ENCODE measurements at regions not wholly inside any gene's neighbourhood (a gene's known extent, or its start where the extent isn't known, plus 50 kb on each side); places are given as distances from the start of the nearest gene placed in this dataset.
"Not testable (repeated sequence)": the region's sequence is repeated elsewhere in the genome, so short reads cannot be mapped to it uniquely, and the experiment has no call there.

- no peak for DNase-seq (ENCODE audit: low spot score)
Measured at GRCh38 chr21:15279482-15279881, 214.7 kb upstream of the NRIP1 start.

GRCh38 chr21:15281714-15282113 is 216.9 kb upstream of the NRIP1 start:
- DNase-seq (ENCODE audit: low spot score) = no peak

- DNase-seq (ENCODE audit: low spot score) = no peak
Measured at GRCh38 chr21:15282665-15283064, 217.9 kb upstream of the NRIP1 start.

DNA sequence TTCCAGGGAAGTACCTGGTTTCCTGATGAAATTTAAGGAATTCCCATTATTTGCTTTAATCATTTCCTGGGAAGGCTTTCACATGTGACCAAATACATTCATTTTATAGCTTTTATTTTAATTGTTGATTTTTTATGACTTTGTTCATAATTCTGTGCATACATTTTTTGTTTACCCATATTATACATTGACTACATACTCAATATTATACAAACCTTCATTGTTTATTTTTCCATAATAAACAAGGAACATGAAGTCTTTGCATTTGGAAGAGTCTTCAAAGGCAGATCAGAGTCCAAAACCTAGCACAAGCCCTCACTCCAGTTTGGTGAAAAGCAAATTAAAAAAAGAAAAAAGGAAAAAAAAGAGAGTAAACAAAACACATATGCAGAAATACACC is 218.3 kb upstream of the NRIP1 start:
- no peak for DNase-seq (ENCODE audit: low spot score)

- no peak for DNase-seq (ENCODE audit: low spot score)
Measured at GRCh38 chr21:15283789-15284188, 219.0 kb upstream of the NRIP1 start.

DNA sequence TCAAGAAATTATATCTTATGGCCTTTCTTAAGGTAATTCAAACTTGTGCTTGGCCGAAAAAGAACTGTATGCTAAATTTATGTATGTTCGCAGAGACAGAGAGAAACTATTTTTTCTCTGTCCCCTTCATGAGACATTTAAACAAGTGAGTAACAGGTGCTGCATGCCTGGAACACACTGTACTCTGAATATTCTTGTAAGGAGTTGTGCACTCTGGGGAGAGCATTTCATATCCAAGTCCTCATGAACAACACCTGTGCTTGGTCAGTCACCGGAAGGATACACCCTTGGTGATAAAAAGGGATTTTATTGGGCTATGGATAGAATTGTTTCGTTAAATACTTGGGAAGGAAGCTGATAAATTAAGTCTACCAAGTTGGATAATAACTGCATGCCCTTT is 220.8 kb upstream of the NRIP1 start:
- DNase-seq (ENCODE audit: low spot score) = no peak

GRCh38 chr21:15289246-15289645 is 224.4 kb upstream of the NRIP1 start:
- DNase-seq (ENCODE audit: low spot score) = no peak

DNA sequence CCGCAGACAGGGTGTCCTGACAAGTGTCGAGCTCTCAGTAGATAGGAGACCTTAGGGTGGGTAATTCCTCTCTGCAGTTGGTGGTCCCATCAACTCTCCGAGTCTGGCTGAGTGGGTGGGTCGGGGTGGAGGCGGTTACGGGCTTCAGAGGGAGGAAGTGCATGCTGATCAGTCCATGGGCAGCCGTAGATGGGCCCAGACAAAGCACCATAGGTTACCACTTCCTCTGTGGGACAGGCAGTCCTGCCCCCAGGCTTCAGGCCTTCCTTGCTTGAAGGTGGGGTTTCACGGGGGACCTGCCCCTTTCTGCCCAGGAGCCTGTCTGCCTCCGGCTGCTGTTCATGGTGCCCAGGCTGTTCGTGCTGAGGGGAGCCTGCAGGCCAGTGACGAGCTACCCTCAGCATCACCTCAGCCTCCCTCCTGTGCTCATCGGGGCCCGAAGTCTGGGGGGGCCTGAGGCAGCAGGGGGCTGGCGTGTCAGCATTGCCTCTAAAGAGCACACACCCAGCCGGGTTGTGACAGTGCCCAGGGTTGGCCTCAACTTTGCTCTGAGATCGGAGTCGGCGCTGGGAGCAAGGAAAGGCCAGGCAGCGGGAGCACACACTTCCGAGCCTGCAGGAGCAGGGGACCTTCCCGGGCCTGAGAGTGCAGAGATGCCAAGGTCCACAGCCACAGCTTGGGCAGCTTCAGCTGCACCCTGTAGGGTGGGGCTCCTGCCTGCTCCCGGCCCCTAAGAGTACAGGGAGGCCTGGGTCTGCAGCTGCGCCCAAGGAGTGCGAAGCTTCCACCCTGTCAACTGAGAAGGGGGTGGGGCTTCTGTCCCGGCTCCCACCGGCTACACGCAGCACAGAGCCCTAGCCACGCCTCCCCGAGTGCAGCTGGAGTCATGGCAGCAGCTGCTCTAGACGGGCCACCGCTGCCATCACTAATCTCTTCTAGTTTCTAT is 225.4 kb upstream of the NRIP1 start:
- DNase-seq (ENCODE audit: low spot score) = no peak

DNA sequence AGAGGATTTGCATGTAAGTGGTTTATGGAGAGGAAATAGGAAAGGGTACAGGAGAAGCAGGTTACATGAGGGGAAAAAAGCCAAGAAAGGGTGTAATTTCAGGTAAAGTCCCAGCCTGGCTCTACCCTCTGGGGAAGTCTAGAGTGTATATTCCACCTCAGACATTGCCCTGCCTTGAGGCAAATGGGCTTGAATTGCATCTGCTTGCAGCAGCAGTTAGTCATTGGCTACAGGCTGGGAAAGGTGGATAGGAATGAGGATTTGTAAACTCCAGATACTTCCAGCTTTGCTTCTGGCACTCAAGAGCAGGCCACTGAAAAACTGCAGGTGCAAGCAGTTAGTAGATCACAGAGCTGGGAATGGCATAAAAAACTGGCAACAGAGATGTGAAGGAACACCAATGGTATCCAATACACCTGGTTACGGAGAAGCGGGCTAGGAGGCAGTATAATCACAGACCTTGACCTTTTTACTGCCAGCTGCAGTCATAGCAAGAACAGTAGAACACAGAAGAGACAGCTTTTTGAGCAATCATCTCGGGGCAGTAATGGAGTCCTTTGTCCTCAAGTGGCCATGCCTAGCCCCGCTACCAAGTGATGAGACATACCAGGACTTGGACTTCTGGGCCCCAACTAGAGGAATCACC is 226.9 kb upstream of the NRIP1 start:
- DNase-seq (ENCODE audit: low spot score) = no peak

DNA sequence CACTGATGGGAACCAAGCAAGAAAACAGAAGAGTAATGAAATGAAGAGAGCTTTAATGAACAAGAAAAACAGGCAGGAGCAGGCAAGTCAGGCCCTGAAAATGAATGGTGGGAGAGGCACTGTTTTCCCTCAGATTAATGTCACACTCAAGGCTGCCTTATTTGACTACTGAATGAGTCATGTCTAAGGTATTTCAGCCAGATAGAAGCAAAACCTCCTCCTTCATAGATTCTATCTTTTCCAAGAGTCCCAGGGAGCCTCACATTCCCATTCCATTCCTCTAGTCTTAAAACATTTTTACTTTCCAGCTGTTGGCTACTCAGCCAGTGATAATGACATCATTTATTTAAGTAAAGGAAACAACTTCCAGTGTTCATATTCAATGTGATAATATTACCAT is 228.4 kb upstream of the NRIP1 start:
- no peak for DNase-seq (ENCODE audit: low spot score)

- no peak for DNase-seq (ENCODE audit: low spot score)
Measured at GRCh38 chr21:15295875-15296274, 231.1 kb upstream of the NRIP1 start.

GRCh38 chr21:15297824-15298223 is 233.0 kb upstream of the NRIP1 start:
- DNase-seq (ENCODE audit: low spot score) = no peak

GRCh38 chr21:15298306-15298705 is 233.5 kb upstream of the NRIP1 start:
- DNase-seq (ENCODE audit: low spot score) = no peak

GRCh38 chr21:15298755-15299154 is 234.0 kb upstream of the NRIP1 start:
- not testable (repeated sequence) for DNase-seq (ENCODE audit: low spot score)

GRCh38 chr21:15300131-15300530 is 235.3 kb upstream of the NRIP1 start:
- no peak for DNase-seq (ENCODE audit: low spot score)

GRCh38 chr21:15301014-15301413 is 236.2 kb upstream of the NRIP1 start:
- DNase-seq (ENCODE audit: low spot score) = no peak

- no peak for DNase-seq (ENCODE audit: low spot score)
Measured at GRCh38 chr21:15301736-15302135, 236.9 kb upstream of the NRIP1 start.

DNA sequence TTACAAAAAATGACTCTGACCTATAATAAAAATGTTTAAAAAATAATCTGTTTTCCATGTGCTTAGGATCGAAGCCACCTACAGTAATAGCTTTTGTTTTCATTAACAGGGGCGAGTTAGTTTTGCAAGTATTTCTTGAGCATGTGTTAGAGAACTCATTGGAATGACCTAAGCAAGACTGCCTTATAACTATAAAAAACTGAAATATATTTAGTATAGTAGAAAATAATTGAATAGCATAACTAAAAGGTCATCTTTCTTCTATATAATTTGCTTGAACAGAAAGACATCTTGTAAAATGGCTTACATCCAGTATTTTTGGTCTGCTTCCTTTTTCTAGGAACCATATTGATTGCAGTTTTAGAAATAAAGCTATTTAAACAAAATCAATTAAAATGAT is 241.5 kb upstream of the NRIP1 start:
- no peak for DNase-seq (ENCODE audit: low spot score)

GRCh38 chr21:15308333-15308732 is 243.5 kb upstream of the NRIP1 start:
- DNase-seq (ENCODE audit: low spot score) = no peak

- no peak for DNase-seq (ENCODE audit: low spot score)
Measured at GRCh38 chr21:15309022-15309590, 244.3 kb upstream of the NRIP1 start.

DNA sequence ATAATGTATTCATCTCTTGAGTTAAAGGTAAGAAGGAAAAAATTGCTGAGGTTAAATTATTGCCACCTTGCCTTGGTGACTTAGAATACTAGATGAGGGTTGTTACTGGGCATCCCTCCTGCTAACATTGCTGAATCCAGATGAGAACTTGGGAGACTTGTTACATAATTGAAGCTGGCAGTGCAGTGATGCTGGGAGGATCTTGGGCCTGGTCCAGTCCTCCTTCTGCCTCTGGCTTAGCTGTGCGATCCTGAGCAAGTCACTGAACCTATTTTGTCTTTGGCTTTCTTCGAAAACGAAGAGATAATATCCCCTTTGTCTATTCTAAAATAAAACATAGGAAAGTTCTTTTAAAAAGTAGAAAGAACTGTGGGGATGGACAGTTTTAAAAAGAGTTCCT is 244.9 kb upstream of the NRIP1 start:
- no peak for DNase-seq (ENCODE audit: low spot score)

DNA sequence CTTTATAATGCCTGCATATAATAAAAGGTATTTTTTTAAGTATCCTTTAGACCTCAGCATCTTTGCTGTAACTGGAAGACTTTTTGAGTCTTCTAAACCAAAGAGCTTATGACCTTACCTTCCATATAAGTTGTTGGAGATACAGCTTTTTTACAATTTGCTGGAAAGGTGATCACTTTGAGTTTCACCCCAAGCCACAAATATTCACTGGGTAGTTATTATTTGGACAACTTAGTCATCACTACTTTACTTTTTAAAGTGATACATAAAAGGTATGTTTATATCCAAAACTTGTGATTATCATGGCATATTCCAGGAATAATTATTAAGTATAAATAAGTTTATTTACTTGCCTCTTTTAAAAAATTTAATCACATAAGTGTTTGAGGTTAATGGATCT is 246.7 kb upstream of the NRIP1 start:
- no peak for DNase-seq (ENCODE audit: low spot score)

DNA sequence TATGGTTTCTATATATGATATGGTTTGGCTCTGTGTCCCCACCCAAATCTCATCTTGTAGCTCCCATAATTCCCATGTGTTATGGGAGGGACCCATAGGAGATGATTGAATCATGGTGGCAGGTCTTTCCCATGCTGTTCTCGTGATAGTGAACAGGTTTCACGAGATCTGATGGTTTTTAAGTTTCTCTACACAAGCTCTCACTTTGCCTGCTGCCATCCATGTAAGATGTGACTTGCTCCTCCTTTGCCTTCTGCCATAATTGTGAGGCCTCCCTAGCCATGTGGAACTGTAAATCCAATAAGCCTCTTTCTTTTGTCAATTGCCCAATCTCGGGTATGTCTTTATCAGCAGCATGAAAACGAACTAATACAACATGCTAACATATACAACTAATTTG is 252.2 kb upstream of the NRIP1 start:
- not testable (repeated sequence) for DNase-seq (ENCODE audit: low spot score)
